ENCODE measurements at regions not wholly inside any gene's neighbourhood (a gene's known extent, or its start where the extent isn't known, plus 50 kb on each side); places are given as distances from the start of the nearest gene placed in this dataset.

GRCh38 chr11:105372206-105372605, 232.6 kb upstream of the CARD18 start:
- TF ChIP-seq CTCF (IDR thresholded peaks at IDR 0.05) (no peak), POLR2A (IDR thresholded peaks at IDR 0.05) (no peak)
- H3K9me3 ChIP-seq (replicated peaks in 1 of 3): no peaks in the 10 kb centered on the region
- no peaks in the 10 kb centered on the region for H3K27me3 ChIP-seq
- no peak overlapping the region for H3K27ac ChIP-seq
- no peak for DNase-seq
- no peaks in the 10 kb centered on the region for H3K4me1 ChIP-seq (replicated peaks in 1 of 2)
- intact Hi-C loops (cut with DNase I): no loop called here
- WGBS, 4 donors: 52 to 60% (median 59%) methylated on average over 6 of the region's 6 CpGs
- no peaks in the 10 kb centered on the region for H3K36me3 ChIP-seq (replicated peaks in 1 of 2)
- no peak overlapping the region for H3K4me3 ChIP-seq

- H3K36me3 ChIP-seq (replicated peaks in 1 of 2): no peaks in the 10 kb centered on the region
- intact Hi-C loops (cut with DNase I): no loop called here
- no peak overlapping the region for H3K4me3 ChIP-seq
- no peaks in the 10 kb centered on the region for H3K27me3 ChIP-seq
- TF ChIP-seq CTCF (IDR thresholded peaks at IDR 0.05) (no peak), POLR2A (IDR thresholded peaks at IDR 0.05) (no peak)
- DNase-seq: no peak
- no peak overlapping the region for H3K27ac ChIP-seq
- no peaks in the 10 kb centered on the region for H3K9me3 ChIP-seq (replicated peaks in 1 of 3)
- no peaks in the 10 kb centered on the region for H3K4me1 ChIP-seq (replicated peaks in 1 of 2)
- 40 to 56% (median 46%) methylated on average over 4 of the region's 4 CpGs for WGBS, 4 donors
Measured at GRCh38 chr11:105371311-105371710, 231.7 kb upstream of the CARD18 start.

- intact Hi-C loops (cut with DNase I): no loop called here
- H3K27me3 ChIP-seq: no peaks in the 10 kb centered on the region
- H3K4me1 ChIP-seq (replicated peaks in 1 of 2): no peaks in the 10 kb centered on the region
- H3K27ac ChIP-seq: no peak overlapping the region
- H3K4me3 ChIP-seq: no peak overlapping the region
- 35 to 55% (median 40%) methylated on average over 6 of the region's 6 CpGs for WGBS, 4 donors
- TF ChIP-seq CTCF (IDR thresholded peaks at IDR 0.05): no peak
- TF ChIP-seq POLR2A (IDR thresholded peaks at IDR 0.05): no peak
- no peaks in the 10 kb centered on the region for H3K36me3 ChIP-seq (replicated peaks in 1 of 2)
- H3K9me3 ChIP-seq (replicated peaks in 1 of 3): no peaks in the 10 kb centered on the region
- no peak for DNase-seq
Measured at GRCh38 chr11:105368711-105369110, 229.1 kb upstream of the CARD18 start.

- TF ChIP-seq CTCF (IDR thresholded peaks at IDR 0.05): no peak
- no peaks in the 10 kb centered on the region for H3K27me3 ChIP-seq
- no peaks in the 10 kb centered on the region for H3K9me3 ChIP-seq (replicated peaks in 1 of 3)
- no peaks in the 10 kb centered on the region for H3K36me3 ChIP-seq (replicated peaks in 1 of 2)
- H3K4me3 ChIP-seq: no peak overlapping the region
- no peak for DNase-seq
- H3K4me1 ChIP-seq (replicated peaks in 1 of 2): no peaks in the 10 kb centered on the region
- no peak overlapping the region for H3K27ac ChIP-seq
- intact Hi-C loops (cut with DNase I): no loop called here
Measured at GRCh38 chr11:105367129-105367528, 227.6 kb upstream of the CARD18 start.
